ENCODE measurements at regions not wholly inside any gene's neighbourhood (a gene's known extent, or its start where the extent isn't known, plus 50 kb on each side); places are given as distances from the start of the nearest gene placed in this dataset.

- intact Hi-C loops (cut with DNase I; ENCODE audit: low total_unique reads) = no loop called here
- no peak overlapping the region for H3K4me3 ChIP-seq (ENCODE audit: low read depth, poor library complexity, severe bottlenecking)
- 89% methylated on average over 1 of the region's 1 CpG for WGBS, 2 donors
- no peak for DNase-seq (ENCODE audit: low spot score in 2 of 2)
- TF ChIP-seq POLR2A (IDR thresholded peaks at IDR 0.05) = no peak
Observed at GRCh38 chr9:31336841-31337240, 1047.6 kb upstream of the ACO1 start.

- TF ChIP-seq POLR2A (IDR thresholded peaks at IDR 0.05) = no peak
- TF ChIP-seq CTCF (IDR thresholded peaks at IDR 0.05) = no peak
- intact Hi-C loops (cut with DNase I; ENCODE audit: low total_unique reads) = no loop called here
- no peak overlapping the region for H3K4me3 ChIP-seq (ENCODE audit: low read depth, poor library complexity, severe bottlenecking)
- no peak for DNase-seq (ENCODE audit: low spot score in 2 of 2)
- 42 to 46% methylated on average over 6 of the region's 6 CpGs for WGBS, 2 donors
Observed at GRCh38 chr9:31347082-31347617, 1037.3 kb upstream of the ACO1 start.

- intact Hi-C loops (cut with DNase I; ENCODE audit: low total_unique reads) = no loop called here
- no peak for DNase-seq (ENCODE audit: low spot score in 2 of 2)
- H3K4me3 ChIP-seq (ENCODE audit: low read depth, poor library complexity, severe bottlenecking) = no peak overlapping the region
- 82 to 90% methylated on average over 5 of the region's 5 CpGs for WGBS, 2 donors
- no peak for TF ChIP-seq CTCF (IDR thresholded peaks at IDR 0.05)
- TF ChIP-seq POLR2A (IDR thresholded peaks at IDR 0.05) = no peak
Observed at GRCh38 chr9:31355159-31355882, 1029.1 kb upstream of the ACO1 start.

- TF ChIP-seq POLR2A (IDR thresholded peaks at IDR 0.05) (no peak), CTCF (IDR thresholded peaks at IDR 0.05) (no peak)
- no peak overlapping the region for H3K4me3 ChIP-seq (ENCODE audit: low read depth, poor library complexity, severe bottlenecking)
- intact Hi-C loops (cut with DNase I; ENCODE audit: low total_unique reads) = no loop called here
- no peak for DNase-seq (ENCODE audit: low spot score in 2 of 2)
Observed at GRCh38 chr9:31355965-31356364, 1028.5 kb upstream of the ACO1 start.

GRCh38 chr9:31359071-31359470, 1025.4 kb upstream of the ACO1 start:
- TF ChIP-seq POLR2A (IDR thresholded peaks at IDR 0.05) (no peak), CTCF (IDR thresholded peaks at IDR 0.05) (no peak)
- H3K4me3 ChIP-seq (ENCODE audit: low read depth, poor library complexity, severe bottlenecking) = no peak overlapping the region
- DNase-seq (ENCODE audit: low spot score in 2 of 2) = no peak
- intact Hi-C loops (cut with DNase I; ENCODE audit: low total_unique reads) = no loop called here

- WGBS, 2 donors = 92 to 94% methylated on average over 5 of the region's 5 CpGs
Observed at GRCh38 chr9:31364171-31364570, 1020.3 kb upstream of the ACO1 start.

More at GRCh38 chr9:31364171-31364570, 1020.3 kb upstream of the ACO1 start:
- intact Hi-C loops (cut with DNase I; ENCODE audit: low total_unique reads) = no loop called here
- H3K4me3 ChIP-seq (ENCODE audit: low read depth, poor library complexity, severe bottlenecking) = no peak overlapping the region
- no peak for DNase-seq (ENCODE audit: low spot score in 2 of 2)
- TF ChIP-seq POLR2A (IDR thresholded peaks at IDR 0.05) = no peak
- TF ChIP-seq CTCF (IDR thresholded peaks at IDR 0.05) = no peak

Data from lower leg skin (tissue), 4 donors.